Osteoblast (primary cell): ENCODE measurements at regions not wholly inside any gene's neighbourhood (a gene's known extent, or its start where the extent isn't known, plus 50 kb on each side); places are given as distances from the start of the nearest gene placed in this dataset.

Source experiments
- DNase-seq: peaks from one replicate; pipeline ENCODE4 v3.0.0; 2011; ENCODE audit warnings: low spot score, mixed read lengths; ENCODE audit not compliant: insufficient read length; ENCODE audit errors: missing footprints
- H2AFZ ChIP-seq: 2 replicates; pipeline ENCODE4 v1.6.0; 2011; ENCODE audit warnings: mild to moderate bottlenecking, low read length
- H3K27ac ChIP-seq: 2 replicates; pipeline ENCODE4 v1.5.1; 2011; ENCODE audit warnings: mild to moderate bottlenecking, low read depth, low read length, moderate library complexity
- H3K27me3 ChIP-seq: 2 replicates; pipeline ENCODE4 v1.6.0; 2012; ENCODE audit warnings: mild to moderate bottlenecking, control low read depth, inconsistent platforms, low read length, moderate library complexity; ENCODE audit not compliant: insufficient read depth
- H3K36me3 ChIP-seq: 2 replicates; pipeline ENCODE4 v1.5.1; 2011; ENCODE audit warnings: mild to moderate bottlenecking, low read length, control low read depth, moderate library complexity; ENCODE audit not compliant: insufficient read depth
- H3K4me1 ChIP-seq: 2 replicates; pipeline ENCODE4 v1.5.1; 2011; ENCODE audit warnings: mild to moderate bottlenecking, low read length, control low read depth, moderate library complexity; ENCODE audit not compliant: insufficient read depth
- H3K4me2 ChIP-seq: 2 replicates; pipeline ENCODE4 v1.6.0; 2011; ENCODE audit warnings: mild to moderate bottlenecking, low read length; ENCODE audit not compliant: insufficient read depth
- H3K4me3 ChIP-seq: fragments of 200-600 bp; sonication (generic); 3 replicates; pipeline ENCODE4 v1.5.1; 2012; ENCODE audit warnings: mild to moderate bottlenecking, low read length, inconsistent platforms; ENCODE audit not compliant: insufficient read depth
- H3K79me2 ChIP-seq: 2 replicates; pipeline ENCODE4 v1.6.0; 2012; ENCODE audit warnings: mild to moderate bottlenecking, low read length, control low read depth, inconsistent platforms; ENCODE audit not compliant: insufficient read depth
- H3K9me3 ChIP-seq: 2 replicates; pipeline ENCODE4 v1.5.1; 2011; ENCODE audit warnings: low read depth, low read length, control low read depth
- H4K20me1 ChIP-seq: 2 replicates; pipeline ENCODE4 v1.6.0; 2012; ENCODE audit warnings: mild to moderate bottlenecking, low read length, control low read depth; ENCODE audit not compliant: insufficient read depth
- TF ChIP-seq, protein P1 (sequence below): IDR thresholded peaks from 2 replicates; pipeline ENCODE4 v1.5.1; 2011; ENCODE audit warnings: mild to moderate bottlenecking, low read depth, low read length, moderate library complexity; ENCODE audit errors: extremely low read depth

DNA sequence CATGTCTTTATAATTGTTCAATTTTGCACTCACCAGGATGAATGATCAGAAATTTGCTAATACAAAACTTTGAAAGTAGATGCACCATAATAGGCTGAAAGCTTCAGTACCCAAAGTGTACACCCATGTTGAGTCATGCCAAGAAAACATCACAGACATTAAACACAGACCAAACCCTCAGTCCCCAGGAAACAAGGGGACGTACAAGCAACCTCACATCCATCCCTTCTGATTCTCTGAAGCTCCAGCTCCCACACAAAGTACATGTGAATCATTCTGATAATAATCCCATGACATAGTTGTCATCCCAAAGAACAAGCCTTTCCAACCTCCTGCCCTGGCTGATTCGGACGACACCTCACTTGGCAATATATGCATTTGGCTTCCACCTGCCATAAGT is 183.8 kb downstream of the SNX19 start:
- no peak overlapping the region for H2AFZ ChIP-seq
- H3K4me1 ChIP-seq: peaks cover 6% of the 10 kb centered on the region
- H3K36me3 ChIP-seq: no peaks in the 10 kb centered on the region
- no peak overlapping the region for H3K4me2 ChIP-seq
- no peak overlapping the region for H3K27ac ChIP-seq
- H4K20me1 ChIP-seq: no peaks in the 10 kb centered on the region
- TF ChIP-seq, protein P1, sequence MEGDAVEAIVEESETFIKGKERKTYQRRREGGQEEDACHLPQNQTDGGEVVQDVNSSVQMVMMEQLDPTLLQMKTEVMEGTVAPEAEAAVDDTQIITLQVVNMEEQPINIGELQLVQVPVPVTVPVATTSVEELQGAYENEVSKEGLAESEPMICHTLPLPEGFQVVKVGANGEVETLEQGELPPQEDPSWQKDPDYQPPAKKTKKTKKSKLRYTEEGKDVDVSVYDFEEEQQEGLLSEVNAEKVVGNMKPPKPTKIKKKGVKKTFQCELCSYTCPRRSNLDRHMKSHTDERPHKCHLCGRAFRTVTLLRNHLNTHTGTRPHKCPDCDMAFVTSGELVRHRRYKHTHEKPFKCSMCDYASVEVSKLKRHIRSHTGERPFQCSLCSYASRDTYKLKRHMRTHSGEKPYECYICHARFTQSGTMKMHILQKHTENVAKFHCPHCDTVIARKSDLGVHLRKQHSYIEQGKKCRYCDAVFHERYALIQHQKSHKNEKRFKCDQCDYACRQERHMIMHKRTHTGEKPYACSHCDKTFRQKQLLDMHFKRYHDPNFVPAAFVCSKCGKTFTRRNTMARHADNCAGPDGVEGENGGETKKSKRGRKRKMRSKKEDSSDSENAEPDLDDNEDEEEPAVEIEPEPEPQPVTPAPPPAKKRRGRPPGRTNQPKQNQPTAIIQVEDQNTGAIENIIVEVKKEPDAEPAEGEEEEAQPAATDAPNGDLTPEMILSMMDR: no peak
- H3K27me3 ChIP-seq: no peaks in the 10 kb centered on the region
- H3K4me3 ChIP-seq: no peak overlapping the region
- H3K9me3 ChIP-seq: peaks cover 8% of the 10 kb centered on the region
- no peaks in the 10 kb centered on the region for H3K79me2 ChIP-seq
- no peak for DNase-seq

DNA sequence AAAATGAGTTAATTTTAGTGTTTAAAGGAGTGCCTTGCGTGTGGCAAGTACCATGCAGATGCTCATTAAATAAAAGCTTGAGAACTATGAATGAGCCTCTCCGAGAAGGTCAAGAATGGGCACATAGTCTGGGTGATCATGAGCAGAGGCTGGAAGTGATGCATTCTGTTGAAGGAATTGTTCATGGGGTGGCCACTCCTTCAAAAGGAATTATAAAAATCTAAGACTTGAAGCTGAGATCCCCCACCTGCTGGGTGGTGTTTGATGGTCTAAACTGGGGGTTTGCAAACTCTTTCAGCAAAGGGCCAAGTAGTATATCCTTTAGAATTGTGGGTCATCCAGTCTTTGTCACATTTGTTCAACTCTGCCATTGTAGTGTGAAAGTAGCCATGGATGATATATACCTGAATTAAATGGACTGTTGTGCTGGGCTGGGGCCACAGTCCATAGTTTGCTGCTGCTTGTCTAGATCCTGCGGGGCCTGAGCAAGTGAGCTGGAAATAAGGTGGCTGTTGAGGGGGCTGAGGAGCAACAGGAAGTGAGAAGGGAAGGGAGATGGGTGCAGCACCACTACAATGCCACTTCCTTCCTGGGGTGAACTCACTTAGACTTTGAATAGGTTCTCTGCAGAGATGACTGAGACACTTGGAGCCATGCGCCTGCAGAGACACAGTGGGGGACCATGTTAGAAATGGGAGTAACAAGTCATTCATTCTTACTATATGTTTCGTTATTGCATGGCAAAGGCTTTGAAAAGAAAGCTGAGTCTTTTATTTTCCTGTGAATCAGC is 179.0 kb downstream of the SNX19 start:
- Histone ChIP-seq H3K27ac (peak overlapping the region; percentile 94), H3K9me3 (peaks cover 5% of the 10 kb centered on the region), H3K4me3 (no peak overlapping the region), H4K20me1 (no peaks in the 10 kb centered on the region), H3K4me2 (peak overlapping the region; percentile 63), H3K27me3 (no peaks in the 10 kb centered on the region), H3K36me3 (no peaks in the 10 kb centered on the region), H2AFZ (no peak overlapping the region), H3K4me1 (peaks cover 21% of the 10 kb centered on the region), H3K79me2 (no peaks in the 10 kb centered on the region)
- DNase-seq: no peak
- TF ChIP-seq, protein P1: no peak

DNA sequence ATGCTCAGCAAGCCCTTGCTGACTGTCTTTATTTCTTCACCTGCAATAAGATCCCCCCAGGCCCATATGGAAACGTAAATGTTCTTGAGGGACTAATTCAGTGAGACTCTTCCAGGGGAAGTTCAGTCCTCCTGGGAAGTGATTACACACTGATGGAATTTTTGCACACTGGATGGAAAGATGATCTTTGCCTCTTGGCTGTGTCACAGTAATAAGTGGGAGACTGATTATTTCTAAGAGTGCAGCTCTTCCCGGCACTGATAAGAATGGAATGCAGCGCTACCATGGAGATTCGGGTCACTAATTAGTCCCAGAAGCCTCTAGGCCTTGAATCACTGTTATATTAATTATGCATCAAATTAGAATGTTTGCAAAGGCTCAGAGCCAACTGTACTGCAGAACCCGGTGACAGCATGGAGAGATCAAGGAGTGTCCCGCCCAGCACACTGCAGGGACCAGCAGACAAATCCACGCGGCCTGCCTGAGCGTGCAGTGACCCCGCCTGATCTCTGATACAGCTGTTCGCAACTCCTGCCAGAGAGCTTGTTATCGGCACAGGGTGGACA is 178.3 kb downstream of the SNX19 start:
- Histone ChIP-seq H3K36me3 (no peaks in the 10 kb centered on the region), H3K4me2 (peak overlapping the region; percentile 63), H3K9me3 (peaks cover 5% of the 10 kb centered on the region), H3K79me2 (no peaks in the 10 kb centered on the region), H3K4me3 (peak overlapping the region; percentile 24), H3K27ac (peak overlapping the region; percentile 94), H3K4me1 (peaks cover 21% of the 10 kb centered on the region), H2AFZ (no peak overlapping the region), H3K27me3 (no peaks in the 10 kb centered on the region), H4K20me1 (no peaks in the 10 kb centered on the region)
- DNase-seq: no peak
- TF ChIP-seq, protein P1: no peak

DNA sequence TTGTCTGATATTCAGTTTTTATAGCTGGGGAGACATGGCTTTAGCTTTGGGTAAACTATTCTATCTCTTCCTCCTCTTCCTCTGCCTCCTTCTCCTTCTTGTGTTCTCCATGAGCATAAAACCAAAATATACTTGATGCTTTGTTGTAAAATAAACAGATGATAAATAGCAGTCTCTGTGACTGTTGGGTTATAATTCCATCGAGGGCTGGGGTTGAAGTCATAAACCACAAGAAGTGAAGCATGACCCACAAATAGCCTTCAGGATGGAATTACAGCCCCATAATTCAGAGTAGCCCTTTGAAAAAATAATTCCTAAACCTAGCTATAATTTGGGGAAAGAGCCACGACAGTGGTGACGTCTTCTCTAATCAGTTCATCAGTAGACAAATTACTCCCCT is 177.7 kb downstream of the SNX19 start:
- H3K27me3 ChIP-seq: no peaks in the 10 kb centered on the region
- peak overlapping the region; percentile 24 for H3K4me3 ChIP-seq
- peaks cover 21% of the 10 kb centered on the region for H3K4me1 ChIP-seq
- H3K9me3 ChIP-seq: peaks cover 5% of the 10 kb centered on the region
- H3K27ac ChIP-seq: peak overlapping the region; percentile 94
- no peaks in the 10 kb centered on the region for H4K20me1 ChIP-seq
- H2AFZ ChIP-seq: no peak overlapping the region
- H3K36me3 ChIP-seq: no peaks in the 10 kb centered on the region
- H3K4me2 ChIP-seq: peak overlapping the region; percentile 63
- TF ChIP-seq, protein P1: no peak
- DNase-seq: no peak
- H3K79me2 ChIP-seq: no peaks in the 10 kb centered on the region
